Thoracic aorta (tissue), 2 donors: ENCODE measurements at regions not wholly inside any gene's neighbourhood (a gene's known extent, or its start where the extent isn't known, plus 50 kb on each side); places are given as distances from the start of the nearest gene placed in this dataset.

Source experiments
- ATAC-seq: fragments of 150-250 bp; one replicate; pipeline ENCODE4 v1.8.0; 2017; ENCODE audit warnings: low read depth; ENCODE audit not compliant: insufficient number of reproducible peaks, low FRiP score
- DNase-seq: peaks from one replicate; pipeline ENCODE4 v3.0.0-alpha.2; 2020; ENCODE audit warnings: low spot score
- H3K27ac ChIP-seq, 2 donors: fragments of 200-600 bp; sonication (generic); 1 replicate in 1 of 2; 2 replicates in 1 of 2; pipeline ENCODE4 v1.5.1; 2016; ENCODE audit warnings: mild to moderate bottlenecking in 2 of 2, moderate library complexity in 2 of 2
- H3K27me3 ChIP-seq: fragments of 200-600 bp; sonication (generic); replicated peaks from 2 replicates; pipeline ENCODE4 v1.6.0; 2016; ENCODE audit warnings: mild to moderate bottlenecking; ENCODE audit not compliant: insufficient read depth
- H3K36me3 ChIP-seq: fragments of 200-600 bp; sonication (generic); one replicate; pipeline ENCODE4 v1.5.1; 2016
- H3K4me1 ChIP-seq, 2 donors: fragments of 200-600 bp; sonication (generic); 1 replicate in 1 of 2; 2 replicates in 1 of 2; pipeline versions ENCODE4 v1.5.1 to v1.6.0; 2016; ENCODE audit warnings: low read depth in 2 of 2, mild to moderate bottlenecking in 1 of 2; ENCODE audit not compliant: control insufficient read depth in 1 of 2
- H3K4me3 ChIP-seq: fragments of 200-600 bp; sonication (generic); 2 replicates; pipeline ENCODE4 v1.5.1; 2016; ENCODE audit warnings: mild to moderate bottlenecking
- H3K9me3 ChIP-seq: fragments of 200-600 bp; sonication (generic); 2 replicates; pipeline ENCODE4 v1.5.1; 2016
- TF ChIP-seq, protein P1 (sequence below): fragments of 200-600 bp; sonication (generic); IDR thresholded peaks from one replicate; pipeline ENCODE4 v1.5.1; 2019; ENCODE audit warnings: antibody characterized with exemption

- DNase-seq = no peak
- no peak overlapping the region for H3K27ac ChIP-seq
- TF ChIP-seq, protein P1, sequence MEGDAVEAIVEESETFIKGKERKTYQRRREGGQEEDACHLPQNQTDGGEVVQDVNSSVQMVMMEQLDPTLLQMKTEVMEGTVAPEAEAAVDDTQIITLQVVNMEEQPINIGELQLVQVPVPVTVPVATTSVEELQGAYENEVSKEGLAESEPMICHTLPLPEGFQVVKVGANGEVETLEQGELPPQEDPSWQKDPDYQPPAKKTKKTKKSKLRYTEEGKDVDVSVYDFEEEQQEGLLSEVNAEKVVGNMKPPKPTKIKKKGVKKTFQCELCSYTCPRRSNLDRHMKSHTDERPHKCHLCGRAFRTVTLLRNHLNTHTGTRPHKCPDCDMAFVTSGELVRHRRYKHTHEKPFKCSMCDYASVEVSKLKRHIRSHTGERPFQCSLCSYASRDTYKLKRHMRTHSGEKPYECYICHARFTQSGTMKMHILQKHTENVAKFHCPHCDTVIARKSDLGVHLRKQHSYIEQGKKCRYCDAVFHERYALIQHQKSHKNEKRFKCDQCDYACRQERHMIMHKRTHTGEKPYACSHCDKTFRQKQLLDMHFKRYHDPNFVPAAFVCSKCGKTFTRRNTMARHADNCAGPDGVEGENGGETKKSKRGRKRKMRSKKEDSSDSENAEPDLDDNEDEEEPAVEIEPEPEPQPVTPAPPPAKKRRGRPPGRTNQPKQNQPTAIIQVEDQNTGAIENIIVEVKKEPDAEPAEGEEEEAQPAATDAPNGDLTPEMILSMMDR = no peak
- H3K4me3 ChIP-seq = no peak overlapping the region
- no peak for ATAC-seq
- no peaks in the 10 kb centered on the region for H3K4me1 ChIP-seq
- no peaks in the 10 kb centered on the region for H3K27me3 ChIP-seq
- H3K36me3 ChIP-seq = no peaks in the 10 kb centered on the region
- no peaks in the 10 kb centered on the region for H3K9me3 ChIP-seq
Observed at GRCh38 chrX:88366314-88366713, 380.7 kb upstream of the CPXCR1 start.

GRCh38 chrX:88378406-88378805 lies 368.6 kb upstream of the CPXCR1 start:
- H3K4me3 ChIP-seq = no peak overlapping the region
- DNase-seq (no peak), ATAC-seq (no peak)
- H3K27me3 ChIP-seq = no peaks in the 10 kb centered on the region
- H3K4me1 ChIP-seq = no peaks in the 10 kb centered on the region
- TF ChIP-seq, protein P1 = no peak
- H3K36me3 ChIP-seq = no peaks in the 10 kb centered on the region
- H3K27ac ChIP-seq = no peak overlapping the region
- H3K9me3 ChIP-seq = no peaks in the 10 kb centered on the region

- ATAC-seq = no peak
- H3K36me3 ChIP-seq = no peaks in the 10 kb centered on the region
- H3K9me3 ChIP-seq = no peaks in the 10 kb centered on the region
- no peaks in the 10 kb centered on the region for H3K27me3 ChIP-seq
- H3K4me3 ChIP-seq = no peak overlapping the region
- TF ChIP-seq, protein P1 = no peak
- no peak for DNase-seq
- no peak overlapping the region for H3K27ac ChIP-seq
- no peaks in the 10 kb centered on the region for H3K4me1 ChIP-seq
Observed at GRCh38 chrX:88397551-88397950, 349.5 kb upstream of the CPXCR1 start.

GRCh38 chrX:88416002-88416401 lies 331.0 kb upstream of the CPXCR1 start:
- H3K36me3 ChIP-seq = no peaks in the 10 kb centered on the region

GRCh38 chrX:88416965-88417364 lies 330.1 kb upstream of the CPXCR1 start:
- TF ChIP-seq, protein P1 = no peak
- Histone ChIP-seq H3K36me3 (no peaks in the 10 kb centered on the region), H3K27ac (no peak overlapping the region), H3K4me1 (no peaks in the 10 kb centered on the region), H3K27me3 (no peaks in the 10 kb centered on the region), H3K4me3 (no peak overlapping the region), H3K9me3 (no peaks in the 10 kb centered on the region)
- DNase-seq (no peak), ATAC-seq (no peak)

More at GRCh38 chrX:88416002-88416401, 331.0 kb upstream of the CPXCR1 start:
- Histone ChIP-seq H3K4me3 (no peak overlapping the region), H3K9me3 (no peaks in the 10 kb centered on the region), H3K4me1 (no peaks in the 10 kb centered on the region), H3K27me3 (no peaks in the 10 kb centered on the region), H3K27ac (no peak overlapping the region)
- no peak for ATAC-seq
- DNase-seq = no peak
- TF ChIP-seq, protein P1 = no peak
